Endothelial cell of hepatic sinusoid (primary cell): ENCODE measurements at regions not wholly inside any gene's neighbourhood (a gene's known extent, or its start where the extent isn't known, plus 50 kb on each side); places are given as distances from the start of the nearest gene placed in this dataset.
"Not testable (repeated sequence)": the region's sequence is repeated elsewhere in the genome, so short reads cannot be mapped to it uniquely, and the experiment has no call there.

Source experiments
- in situ Hi-C: cut with HindIII; loops from 2 replicates; pipeline ENCODE4 v1.10.0; 2017; ENCODE audit warnings: low sequenced_read_pairs

- in situ Hi-C loops: no loop called here
These were observed 159.7 kb upstream of the POU1F1 start for GRCh38 chr3:87435926-87436620.

DNA sequence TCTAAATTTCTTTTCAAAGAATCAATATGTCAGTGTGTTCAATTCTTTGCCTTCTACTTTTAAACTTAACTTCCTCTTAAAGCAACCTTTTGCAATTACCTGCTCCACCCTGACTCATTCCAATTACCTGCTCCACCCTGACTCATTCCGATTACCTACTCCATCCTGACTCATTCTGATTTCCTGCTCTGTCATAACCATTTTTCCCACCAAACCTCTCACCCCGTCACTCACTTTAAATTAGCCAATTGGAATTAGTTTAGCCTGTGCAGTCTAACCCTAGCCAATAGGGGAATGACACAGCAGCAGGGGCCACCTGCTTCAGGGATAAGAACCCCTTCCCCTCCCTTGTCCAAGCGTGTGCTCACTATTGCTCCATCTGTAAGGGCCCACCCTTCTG is 157.1 kb upstream of the POU1F1 start:
- in situ Hi-C loops: not testable (repeated sequence)

- in situ Hi-C loops: no loop called here
These were observed 150.5 kb upstream of the POU1F1 start for GRCh38 chr3:87426918-87427317.

DNA sequence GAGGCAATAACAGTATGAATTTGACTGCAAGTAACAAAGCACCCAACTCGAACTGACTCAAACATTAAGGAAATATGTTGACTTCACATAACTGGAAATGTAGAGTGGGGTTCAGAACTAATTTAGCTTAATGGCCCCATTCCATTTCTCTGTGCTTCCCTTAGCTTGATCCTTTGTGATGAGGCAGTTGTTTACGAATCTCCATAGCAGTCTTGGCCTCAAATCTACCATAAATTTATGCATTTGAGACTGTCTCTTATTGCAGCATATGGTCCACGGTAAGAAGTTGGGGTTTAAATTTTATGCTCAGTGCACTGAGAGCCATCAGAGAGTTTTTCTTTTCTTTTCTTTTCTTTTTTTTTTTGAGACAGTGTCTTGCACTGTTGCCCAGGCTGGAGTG is 148.7 kb upstream of the POU1F1 start:
- in situ Hi-C loops: no loop called here

DNA sequence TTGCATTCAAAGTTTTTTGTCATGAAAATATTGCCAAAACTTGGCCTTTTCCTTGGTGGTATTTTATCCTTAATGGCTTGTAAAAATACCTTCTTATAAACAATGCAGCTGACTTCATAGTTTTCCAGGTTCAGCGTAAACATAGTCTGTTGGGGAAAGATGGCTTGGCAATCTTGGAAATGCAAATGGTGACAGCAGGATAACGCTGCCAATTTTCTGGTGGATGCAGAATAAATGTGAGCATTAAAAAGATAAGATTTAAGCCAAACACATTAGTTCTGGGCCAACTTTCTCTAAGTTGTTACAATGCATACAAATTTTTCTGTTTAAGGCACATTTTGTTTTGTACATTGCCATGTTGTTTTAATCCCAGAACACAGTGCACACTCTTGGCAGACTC is 147.0 kb upstream of the POU1F1 start:
- in situ Hi-C loops: no loop called here

- in situ Hi-C loops: no loop called here
These were observed 145.9 kb upstream of the POU1F1 start for GRCh38 chr3:87422333-87422732.

DNA sequence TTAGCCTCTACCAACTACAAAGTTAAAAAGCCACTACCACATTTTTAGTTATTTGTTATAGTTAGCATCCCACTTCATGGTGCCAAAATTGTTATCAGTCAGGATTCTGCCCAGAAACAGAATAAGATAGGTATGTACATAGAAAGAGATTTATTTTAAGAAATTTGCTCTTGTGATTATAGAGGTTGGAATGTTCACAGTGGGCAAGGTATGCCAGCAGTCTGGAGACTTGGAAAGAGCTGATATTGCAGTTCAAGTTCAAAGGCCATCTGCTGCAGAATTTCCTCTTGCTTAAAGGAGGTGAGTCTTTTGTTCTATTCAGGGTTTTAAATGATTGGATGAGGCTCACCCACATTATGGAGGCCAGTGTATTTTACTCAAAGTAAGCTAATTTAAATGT is 143.8 kb upstream of the POU1F1 start:
- in situ Hi-C loops: no loop called here

DNA sequence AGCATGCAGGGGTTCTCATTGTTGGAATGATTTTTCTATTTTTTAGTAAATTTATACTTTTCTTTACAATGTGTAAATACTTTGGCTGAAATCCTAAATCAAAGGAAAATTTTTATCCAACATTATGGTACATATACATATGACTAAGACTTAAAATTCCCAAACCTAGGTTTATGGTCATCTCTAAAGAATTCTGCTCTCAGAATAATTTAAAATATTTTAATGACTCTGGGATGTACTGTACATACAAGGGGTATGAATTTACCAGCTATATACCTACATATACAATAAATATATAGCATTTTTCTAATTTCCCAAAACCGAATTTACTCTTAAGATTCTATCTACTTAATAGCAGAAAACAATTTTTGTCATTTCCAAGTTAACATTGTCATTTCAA is 137.9 kb upstream of the POU1F1 start:
- in situ Hi-C loops: no loop called here

- in situ Hi-C loops: no loop called here
These were observed 137.4 kb upstream of the POU1F1 start for GRCh38 chr3:87413814-87414213.

DNA sequence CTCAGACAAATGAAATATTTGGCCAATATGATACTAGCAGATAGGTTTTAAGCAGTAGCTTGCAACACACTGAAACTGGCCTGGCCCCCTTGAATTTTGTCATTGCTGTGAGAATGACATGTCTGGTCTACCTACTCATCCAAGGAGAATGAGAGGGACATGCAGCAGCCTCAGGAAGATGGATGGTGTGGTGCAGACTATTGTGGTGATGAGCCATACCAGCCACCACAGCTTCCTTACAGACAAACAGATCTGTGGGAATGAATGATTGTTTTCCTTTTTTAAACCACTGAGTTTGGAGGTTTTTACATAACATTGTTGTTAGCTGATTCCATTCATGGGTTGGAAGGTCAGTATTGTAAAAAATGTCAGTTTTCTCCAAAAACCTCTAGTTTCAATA is 133.7 kb upstream of the POU1F1 start:
- in situ Hi-C loops: no loop called here

GRCh38 chr3:87398168-87398801 is 121.9 kb upstream of the POU1F1 start:
- in situ Hi-C loops: no loop called here

- in situ Hi-C loops: no loop called here
These were observed 120.8 kb upstream of the POU1F1 start for GRCh38 chr3:87397211-87397610.

DNA sequence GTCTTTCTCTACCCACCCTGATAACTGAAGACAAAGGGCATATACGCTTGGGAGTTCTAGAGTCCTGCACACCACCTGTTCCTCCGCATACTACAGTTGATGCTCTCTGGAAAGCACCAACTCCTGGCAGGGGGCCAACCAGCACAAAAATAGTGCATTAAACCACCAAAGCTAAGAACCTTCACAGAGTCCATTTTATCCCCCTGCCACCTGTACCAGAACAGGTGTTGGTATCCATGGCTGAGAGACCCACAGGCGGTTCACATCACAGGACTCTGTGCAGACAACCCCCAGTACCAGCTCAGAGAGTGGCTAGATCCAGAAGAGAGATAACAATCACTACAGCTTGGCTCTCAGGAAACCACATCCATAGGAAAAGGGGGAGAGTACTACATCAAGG is 114.4 kb upstream of the POU1F1 start:
- in situ Hi-C loops: no loop called here

DNA sequence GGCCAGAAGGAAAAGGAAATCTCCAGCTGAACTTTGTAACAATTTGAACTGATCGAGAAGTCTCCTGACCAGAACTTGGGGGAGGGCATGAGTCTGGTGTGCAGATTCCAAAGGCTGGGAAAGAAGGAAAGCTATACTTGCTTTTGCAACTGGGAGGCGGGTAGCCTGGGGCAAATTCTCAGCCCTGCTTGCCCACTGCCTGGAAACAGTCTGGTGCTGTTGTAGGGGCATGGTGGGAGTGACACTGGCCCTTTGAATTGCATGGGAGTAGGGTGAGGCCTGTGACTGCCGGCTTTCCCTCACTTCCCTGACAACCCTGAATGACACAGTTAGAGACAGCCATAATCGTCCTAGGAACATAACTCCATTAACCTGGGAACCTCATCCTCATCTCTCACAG is 114.0 kb upstream of the POU1F1 start:
- in situ Hi-C loops: no loop called here

- in situ Hi-C loops: no loop called here
These were observed 98.9 kb upstream of the POU1F1 start for GRCh38 chr3:87375231-87375682.

DNA sequence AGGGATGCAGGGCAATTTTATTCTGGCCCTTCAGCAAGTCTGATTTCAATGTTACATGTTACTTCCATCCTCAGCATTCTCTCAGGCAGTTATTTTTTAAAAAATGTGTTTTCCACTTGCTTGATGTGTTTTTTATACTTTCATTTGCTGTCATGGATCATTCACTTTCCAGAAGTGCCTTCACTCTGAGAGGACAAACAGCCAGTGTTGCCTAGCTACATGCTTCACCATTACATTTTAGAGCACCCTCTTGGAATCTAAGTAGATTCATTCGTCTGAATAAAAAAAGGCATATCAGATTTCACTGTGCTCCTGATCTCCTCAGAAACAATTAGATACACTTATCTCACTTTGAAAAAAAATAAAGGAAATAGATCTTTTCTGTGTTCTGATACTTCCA is 93.6 kb upstream of the POU1F1 start:
- in situ Hi-C loops: no loop called here

GRCh38 chr3:87367736-87368135 is 91.4 kb upstream of the POU1F1 start:
- in situ Hi-C loops: no loop called here

DNA sequence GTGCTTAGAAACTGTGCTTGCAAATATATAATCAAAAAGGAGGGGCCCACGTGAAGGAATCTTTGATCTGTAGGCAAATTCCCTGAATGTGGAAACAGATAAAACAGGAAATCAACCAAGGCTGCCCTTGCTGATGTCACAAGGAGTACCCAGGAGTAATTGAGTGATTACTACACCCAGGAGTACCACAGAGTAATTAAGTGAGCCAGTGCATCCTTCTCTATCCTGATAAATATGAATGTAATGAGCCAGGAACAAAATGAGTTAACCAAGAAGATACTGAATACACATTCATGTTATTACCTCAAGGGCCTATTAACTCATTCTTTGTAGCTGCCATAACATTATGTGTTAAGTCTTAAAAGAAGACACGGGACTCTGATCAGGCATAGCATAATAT is 87.3 kb upstream of the POU1F1 start:
- in situ Hi-C loops: no loop called here

DNA sequence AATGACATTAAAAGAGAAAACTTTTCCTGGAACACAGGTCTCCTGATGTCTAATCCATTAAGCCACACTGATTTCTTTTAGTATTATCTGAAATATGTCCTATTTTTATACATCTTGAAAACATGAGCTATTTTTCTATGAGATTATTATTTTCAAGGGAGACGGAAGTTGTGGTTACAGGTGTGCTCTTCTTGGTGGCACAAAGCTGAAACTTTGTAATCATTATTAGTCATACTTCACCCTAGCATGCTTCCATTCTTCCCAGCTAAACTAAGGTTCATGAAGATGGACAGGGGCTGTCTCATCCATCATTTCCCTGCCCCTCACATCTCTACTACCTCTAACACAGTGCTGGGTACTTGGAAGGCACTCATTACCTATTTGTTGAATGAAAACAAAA is 85.6 kb upstream of the POU1F1 start:
- in situ Hi-C loops: no loop called here

DNA sequence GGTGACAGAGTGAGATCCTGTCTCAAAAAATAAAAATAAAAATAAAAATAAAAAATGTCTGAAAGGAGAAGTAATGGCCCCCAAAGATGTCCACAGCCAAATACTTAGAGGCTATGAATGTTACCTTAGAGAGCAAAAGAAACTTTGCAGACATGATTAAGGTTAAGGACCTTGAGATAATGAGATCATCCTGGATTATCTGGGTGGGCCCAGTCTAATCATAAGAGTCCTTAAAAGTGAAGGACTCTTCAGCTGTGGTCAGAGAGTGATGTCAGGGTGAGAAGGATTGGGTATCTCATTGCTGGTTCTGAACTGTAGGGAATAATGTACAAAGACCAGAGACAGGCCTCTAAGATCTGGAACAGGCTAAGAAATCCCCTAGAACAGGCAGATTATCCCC is 84.9 kb upstream of the POU1F1 start:
- in situ Hi-C loops: no loop called here

- in situ Hi-C loops: loop anchor here (10.0 kb wide), 1 partner anchor 635 kb away; no protein-coding TSS in a partner anchor
These were observed 83.4 kb upstream of the POU1F1 start for GRCh38 chr3:87359826-87360225.

DNA sequence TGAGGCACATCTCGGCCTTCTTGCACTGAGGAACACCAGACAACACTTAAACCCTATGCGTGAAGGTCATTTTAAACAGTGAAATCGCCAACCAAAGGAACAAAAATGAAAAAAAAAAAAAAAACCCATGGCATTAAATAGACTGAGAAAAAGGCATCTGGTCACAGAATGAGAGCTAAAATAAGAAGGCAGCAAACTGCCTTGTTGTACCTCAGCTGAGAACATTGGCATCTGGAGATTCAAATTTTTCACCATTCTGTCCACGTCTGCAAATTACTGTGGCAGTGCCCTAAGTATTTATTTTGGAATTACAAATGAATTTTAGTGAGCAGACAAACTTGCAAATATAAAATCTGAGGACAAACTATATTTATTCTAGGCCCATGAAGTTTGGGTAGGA is 82.6 kb upstream of the POU1F1 start:
- in situ Hi-C loops: loop anchor here (10.0 kb wide), 1 partner anchor 636 kb away; no protein-coding TSS in a partner anchor

GRCh38 chr3:87358066-87358465 is 81.7 kb upstream of the POU1F1 start:
- in situ Hi-C loops: loop anchor here (10.0 kb wide), 1 partner anchor 637 kb away; no protein-coding TSS in a partner anchor
